Activated CD4-positive, CD25-positive, alpha-beta regulatory T cell treated with anti-CD3 and anti-CD28 coated beads, Interleukin-2, amount 50 U/mL, for 24 hours (primary cell): ENCODE measurements at regions not wholly inside any gene's neighbourhood (a gene's known extent, or its start where the extent isn't known, plus 50 kb on each side); places are given as distances from the start of the nearest gene placed in this dataset.
"Not testable (repeated sequence)": the region's sequence is repeated elsewhere in the genome, so short reads cannot be mapped to it uniquely, and the experiment has no call there.

Experiments used
- ATAC-seq, 2 donors: fragments of 150-1000 bp; cut with Tn5 transposase; one replicate each; pipeline ENCODE4 v1.10.0; 2021; ENCODE audit warnings: mild to moderate bottlenecking in 1 of 2, moderate library complexity in 1 of 2

GRCh38 chr7:81210137-81211064 is 291.6 kb upstream of the SEMA3C start:
- ATAC-seq: no peak

GRCh38 chr7:81209059-81209458 is 290.2 kb upstream of the SEMA3C start:
- ATAC-seq: no peak

- ATAC-seq: no peak
Measured at GRCh38 chr7:81207801-81208200, 288.9 kb upstream of the SEMA3C start.

GRCh38 chr7:81206667-81207360 is 288.0 kb upstream of the SEMA3C start:
- ATAC-seq: no peak

- no peak for ATAC-seq
Measured at GRCh38 chr7:81206217-81206616, 287.4 kb upstream of the SEMA3C start.

GRCh38 chr7:81201188-81201587 is 282.3 kb upstream of the SEMA3C start:
- ATAC-seq: no peak

GRCh38 chr7:81198766-81199165 is 279.9 kb upstream of the SEMA3C start:
- no peak for ATAC-seq

GRCh38 chr7:81197266-81197665 is 278.4 kb upstream of the SEMA3C start:
- no peak for ATAC-seq

- no peak for ATAC-seq
Measured at GRCh38 chr7:81195033-81195432, 276.2 kb upstream of the SEMA3C start.

- no peak for ATAC-seq
Measured at GRCh38 chr7:81190997-81191768, 272.3 kb upstream of the SEMA3C start.

GRCh38 chr7:81187753-81188152 is 268.9 kb upstream of the SEMA3C start:
- no peak for ATAC-seq

GRCh38 chr7:81186691-81187090 is 267.8 kb upstream of the SEMA3C start:
- ATAC-seq: no peak

- no peak for ATAC-seq
Measured at GRCh38 chr7:81185072-81185471, 266.2 kb upstream of the SEMA3C start.

- no peak for ATAC-seq
Measured at GRCh38 chr7:81183326-81183725, 264.5 kb upstream of the SEMA3C start.

GRCh38 chr7:81182056-81182455 is 263.2 kb upstream of the SEMA3C start:
- ATAC-seq: not testable (repeated sequence)

- ATAC-seq: no peak
Measured at GRCh38 chr7:81181066-81181465, 262.2 kb upstream of the SEMA3C start.

- ATAC-seq: no peak
Measured at GRCh38 chr7:81180573-81180972, 261.7 kb upstream of the SEMA3C start.

- no peak for ATAC-seq
Measured at GRCh38 chr7:81175275-81175940, 256.6 kb upstream of the SEMA3C start.

GRCh38 chr7:81173766-81174281 is 255.0 kb upstream of the SEMA3C start:
- ATAC-seq: no peak

- ATAC-seq: no peak
Measured at GRCh38 chr7:81170291-81170690, 251.4 kb upstream of the SEMA3C start.

- no peak for ATAC-seq
Measured at GRCh38 chr7:81167934-81168333, 249.1 kb upstream of the SEMA3C start.

- no peak for ATAC-seq
Measured at GRCh38 chr7:81165070-81165469, 246.2 kb upstream of the SEMA3C start.
